Tibial nerve (tissue), 4 donors: ENCODE measurements at regions not wholly inside any gene's neighbourhood (a gene's known extent, or its start where the extent isn't known, plus 50 kb on each side); places are given as distances from the start of the nearest gene placed in this dataset.

Source experiments
- DNase-seq, 2 donors: peaks; one replicate each; pipeline ENCODE4 v3.0.0-alpha.2; 2019; ENCODE audit warnings: low spot score in 2 of 2
- H3K27ac ChIP-seq, 4 donors: fragments of 200-600 bp; sonication (generic) in 3 of 4; one replicate each; pipeline ENCODE4 v1.5.1; 2017 to 2019; ENCODE audit warnings: mild to moderate bottlenecking in 1 of 4
- H3K27me3 ChIP-seq, 2 donors: fragments of 200-600 bp; sonication (generic) in 1 of 2; one replicate each; pipeline versions ENCODE4 v1.5.1 to v1.6.0; 2017 to 2019
- H3K36me3 ChIP-seq, 3 donors: fragments of 200-600 bp; sonication (generic); one replicate each; pipeline ENCODE4 v1.5.1; 2018 to 2019
- H3K4me1 ChIP-seq, 4 donors: fragments of 200-600 bp; sonication (generic) in 3 of 4; one replicate each; pipeline ENCODE4 v1.5.1; 2017 to 2019
- H3K4me3 ChIP-seq, 4 donors: fragments of 200-600 bp; sonication (generic) in 3 of 4; one replicate each; pipeline ENCODE4 v1.5.1; 2017 to 2019; ENCODE audit warnings: mild to moderate bottlenecking in 1 of 4, moderate library complexity in 1 of 4
- H3K9me3 ChIP-seq, 4 donors: fragments of 200-600 bp; sonication (generic) in 3 of 4; one replicate each; pipeline ENCODE4 v1.5.1; 2017 to 2019
- CTCF ChIP-seq, 5 experiments: fragments of 200-600 bp in 3 of 5; fragments of 450-650 bp in 2 of 5; sonication (generic) in 3 of 5; IDR thresholded peaks; one replicate each; pipeline ENCODE4 v1.5.1; 2016 to 2019; ENCODE audit warnings: antibody characterized with exemption in 5 of 5, mild to moderate bottlenecking in 3 of 5, moderate library complexity in 2 of 5
- EP300 ChIP-seq, 2 donors: sonication (generic); formaldehyde crosslinking; IDR thresholded peaks; one replicate each; pipeline ENCODE4 v1.6.1; 2017; ENCODE audit warnings: antibody characterized with exemption in 2 of 2, mild to moderate bottlenecking in 1 of 2
- POLR2A ChIP-seq, 2 donors: fragments of 450-650 bp; IDR thresholded peaks; one replicate each; pipeline ENCODE4 v1.6.1; 2017; ENCODE audit warnings: antibody characterized with exemption in 2 of 2, mild to moderate bottlenecking in 2 of 2, moderate library complexity in 2 of 2
- WGBS, 2 donors: methylation state at CpG; one replicate each; pipeline ENCODE4 v1.1.5; 2018; 5-methylcytosine and 5-hydroxymethylcytosine counted together

DNA sequence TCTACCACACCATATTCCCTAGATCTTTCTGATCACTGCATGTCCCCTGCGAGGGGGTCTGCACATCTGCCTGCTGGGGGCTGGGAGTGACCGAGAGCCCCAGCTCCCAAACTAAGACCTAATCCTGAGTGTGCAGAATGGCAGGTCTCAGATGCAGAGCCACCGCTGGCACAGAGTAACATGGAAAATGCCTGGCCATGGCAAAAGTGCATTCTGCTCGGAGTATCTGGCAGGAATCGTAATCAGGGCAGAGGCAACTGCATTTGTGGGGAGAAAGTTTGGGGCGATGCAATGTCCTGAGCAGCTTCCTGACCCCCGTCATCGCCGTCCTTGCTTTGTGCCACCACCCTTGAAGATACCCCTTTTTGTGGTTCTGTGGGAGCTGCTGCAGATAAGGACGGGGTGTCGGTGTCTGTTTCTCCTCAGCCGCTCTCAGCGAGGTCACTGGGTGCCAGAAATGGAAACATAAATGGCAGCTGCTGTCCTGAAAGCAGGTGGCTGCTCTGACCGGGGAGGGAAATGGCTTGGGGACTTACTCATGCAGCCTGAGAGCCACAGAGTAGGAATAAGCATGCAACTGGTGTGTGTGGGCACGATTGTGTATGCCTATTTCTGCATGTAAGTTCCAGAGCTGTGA lies 157.9 kb downstream of the LY86 start:
- WGBS, 2 donors: 84 to 88% methylated on average over 15 of the region's 15 CpGs
- H3K9me3 ChIP-seq: no peaks in the 10 kb centered on the region
- TF ChIP-seq CTCF (IDR thresholded peaks at IDR 0.05): no peak
- H3K4me1 ChIP-seq: peaks cover 0 to 26% (median 14%) of the 10 kb centered on the region in 4 donors
- no peak overlapping the region for H3K4me3 ChIP-seq
- no peaks in the 10 kb centered on the region for H3K27me3 ChIP-seq
- DNase-seq: no peak
- H3K27ac ChIP-seq: no peak overlapping the region
- no peaks in the 10 kb centered on the region for H3K36me3 ChIP-seq

DNA sequence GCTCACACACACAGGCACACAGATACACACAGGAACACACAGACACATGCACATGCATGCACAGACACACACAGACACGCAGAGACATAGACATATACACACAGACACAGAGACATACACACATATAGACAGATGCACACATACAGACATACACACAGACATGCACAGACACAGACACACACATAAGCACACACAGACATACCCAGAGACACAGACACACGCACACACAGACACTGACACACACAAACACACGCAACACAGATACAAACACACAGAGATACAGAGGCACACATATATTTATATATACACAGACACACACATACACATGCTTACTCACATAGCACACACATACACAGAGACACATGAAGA lies 158.4 kb downstream of the LY86 start:
- no peaks in the 10 kb centered on the region for H3K36me3 ChIP-seq
- peaks cover 0 to 31% (median 19%) of the 10 kb centered on the region in 4 donors for H3K4me1 ChIP-seq
- no peaks in the 10 kb centered on the region for H3K27me3 ChIP-seq
- 87 to 98% methylated on average over 3 of the region's 3 CpGs for WGBS, 2 donors
- TF ChIP-seq POLR2A (IDR thresholded peaks at IDR 0.05): no peak
- no peak for TF ChIP-seq EP300 (IDR thresholded peaks at IDR 0.05)
- TF ChIP-seq CTCF (IDR thresholded peaks at IDR 0.05): no peak
- no peaks in the 10 kb centered on the region for H3K9me3 ChIP-seq
- H3K4me3 ChIP-seq: no peak overlapping the region
- no peak overlapping the region for H3K27ac ChIP-seq
- no peak for DNase-seq

DNA sequence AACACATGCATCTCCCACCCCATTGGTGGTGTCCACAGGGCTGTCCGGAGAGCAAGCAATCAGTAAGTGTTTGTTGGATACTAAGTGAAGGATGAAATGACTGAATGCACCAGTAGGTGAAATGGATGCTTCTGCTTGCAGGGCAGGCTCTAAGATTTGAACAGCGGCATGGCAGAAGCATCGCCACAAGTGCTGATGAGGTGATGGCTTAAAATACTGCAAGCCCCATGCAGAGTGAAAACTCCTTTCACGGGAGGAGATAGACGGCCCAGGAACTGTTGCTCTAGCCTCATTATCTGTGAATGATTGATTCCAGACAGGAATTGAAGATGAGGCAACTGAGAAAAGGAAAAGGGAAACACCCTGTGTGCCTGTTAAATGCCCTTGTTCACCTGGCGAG lies 158.9 kb downstream of the LY86 start:
- Histone ChIP-seq H3K27ac (no peak overlapping the region), H3K36me3 (no peaks in the 10 kb centered on the region), H3K27me3 (no peaks in the 10 kb centered on the region), H3K9me3 (no peaks in the 10 kb centered on the region), H3K4me1 (peaks cover 0 to 35% (median 22%) of the 10 kb centered on the region in 4 donors), H3K4me3 (no peak overlapping the region)
- 80 to 83% methylated on average over 6 of the region's 6 CpGs for WGBS, 2 donors
- DNase-seq: no peak
- TF ChIP-seq POLR2A (IDR thresholded peaks at IDR 0.05) (no peak), CTCF (IDR thresholded peaks at IDR 0.05) (no peak), EP300 (IDR thresholded peaks at IDR 0.05) (no peak)

DNA sequence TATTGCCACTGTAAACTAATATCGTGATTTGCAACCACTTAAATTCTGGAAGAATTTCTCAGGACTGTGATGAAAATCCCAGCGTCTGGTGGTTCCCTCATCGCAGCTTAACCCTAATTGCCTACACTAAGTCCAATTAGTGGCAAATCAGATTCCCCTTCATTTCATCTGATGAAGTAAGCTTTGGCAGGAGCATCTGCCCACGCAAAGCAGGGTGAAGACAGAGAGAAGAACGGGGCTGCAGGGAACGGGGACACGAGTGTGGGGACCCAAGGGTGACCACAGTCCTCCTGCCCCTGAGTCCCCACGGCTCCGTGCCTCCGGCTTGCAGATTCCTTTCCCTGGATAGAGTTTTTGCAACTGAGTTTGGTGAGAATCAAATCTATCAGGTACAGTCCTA lies 159.5 kb downstream of the LY86 start:
- Histone ChIP-seq H3K27me3 (no peaks in the 10 kb centered on the region), H3K36me3 (no peaks in the 10 kb centered on the region), H3K27ac (peak overlapping the region in 1 of 4 donors; percentile 72), H3K9me3 (no peaks in the 10 kb centered on the region), H3K4me3 (no peak overlapping the region), H3K4me1 (peaks cover 0 to 38% (median 22%) of the 10 kb centered on the region in 4 donors)
- TF ChIP-seq CTCF (IDR thresholded peaks at IDR 0.05) (no peak), POLR2A (IDR thresholded peaks at IDR 0.05) (no peak), EP300 (IDR thresholded peaks at IDR 0.05) (no peak)
- 82 to 85% methylated on average over 10 of the region's 10 CpGs for WGBS, 2 donors
- no peak for DNase-seq

DNA sequence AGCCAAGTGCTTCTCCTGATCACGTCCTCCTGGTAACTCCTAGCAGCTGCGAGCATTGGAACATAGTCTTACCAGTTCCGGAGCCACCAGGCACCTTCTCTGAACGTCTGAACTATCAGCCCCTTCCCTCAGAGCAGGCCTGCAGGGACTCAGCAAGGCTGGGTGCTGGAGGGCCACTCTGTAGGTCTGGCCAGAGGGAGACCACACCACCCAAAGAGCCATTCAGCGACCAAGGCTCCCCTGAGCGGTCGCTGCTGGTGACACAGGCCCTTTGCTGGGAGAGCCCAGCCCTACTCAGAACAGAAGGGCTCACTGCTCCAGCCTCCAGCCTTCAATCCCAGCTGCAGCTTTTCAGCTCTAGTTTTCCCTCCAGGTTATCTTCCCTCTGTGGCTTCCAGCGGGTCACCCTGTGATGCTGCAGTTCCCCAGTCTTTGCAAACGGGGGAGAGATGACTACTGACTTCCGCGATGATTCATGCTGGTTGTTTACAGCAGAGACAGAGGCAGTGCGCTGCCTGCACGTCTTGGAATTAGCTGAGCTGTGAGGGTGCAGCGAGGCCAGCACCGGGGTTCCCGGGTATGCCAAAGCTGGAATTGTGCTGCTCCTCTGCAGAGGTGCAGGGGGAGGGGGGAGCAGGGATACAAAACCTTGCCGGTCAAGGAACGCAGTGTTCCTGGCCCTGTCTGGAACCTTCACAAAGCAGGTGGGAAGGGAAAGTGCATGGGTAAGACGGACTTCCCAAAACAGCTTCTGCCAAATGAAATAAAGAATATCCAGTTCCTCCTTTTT lies 161.4 kb downstream of the LY86 start:
- peak in 1 of 2 donors; percentile 46 for TF ChIP-seq EP300 (IDR thresholded peaks at IDR 0.05)
- no peak for TF ChIP-seq POLR2A (IDR thresholded peaks at IDR 0.05)
- peak in 1 of 5 experiments; percentile 9 for TF ChIP-seq CTCF (IDR thresholded peaks at IDR 0.05)
- 57 to 62% methylated on average over 16 to 19 of the region's 19 CpGs for WGBS, 2 donors
- Histone ChIP-seq H3K36me3 (no peaks in the 10 kb centered on the region), H3K9me3 (no peaks in the 10 kb centered on the region), H3K27me3 (no peaks in the 10 kb centered on the region), H3K4me1 (peaks cover 0 to 38% (median 22%) of the 10 kb centered on the region in 4 donors), H3K27ac (peak overlapping the region in 3 of 4 donors; percentile 55 to 75 (median 72)), H3K4me3 (no peak overlapping the region)
- DNase-seq: peak; percentile 16 to 51
